Hepatocyte (in vitro differentiated cells): ENCODE measurements at regions not wholly inside any gene's neighbourhood (a gene's known extent, or its start where the extent isn't known, plus 50 kb on each side); places are given as distances from the start of the nearest gene placed in this dataset.
"Not testable (repeated sequence)": the region's sequence is repeated elsewhere in the genome, so short reads cannot be mapped to it uniquely, and the experiment has no call there.

Experiments used
- DNase-seq: peaks from one replicate; pipeline ENCODE4 v3.0.0-alpha.2; 2016; ENCODE audit warnings: low spot score
- H2AFZ ChIP-seq: fragments of 200-600 bp; sonication (generic); 2 replicates; pipeline ENCODE4 v1.6.0; 2016; ENCODE audit warnings: antibody characterized with exemption, mild to moderate bottlenecking
- H3K27ac ChIP-seq: fragments of 200-600 bp; sonication (generic); 2 replicates; pipeline ENCODE4 v1.5.1; 2016; ENCODE audit warnings: mild to moderate bottlenecking
- H3K27me3 ChIP-seq: fragments of 200-600 bp; sonication (generic); 2 replicates; pipeline ENCODE4 v1.6.1; 2016
- H3K36me3 ChIP-seq: fragments of 200-600 bp; sonication (generic); replicated peaks from 2 replicates; pipeline ENCODE4 v1.5.1; 2016; ENCODE audit warnings: low read depth; ENCODE audit not compliant: insufficient read depth
- H3K4me1 ChIP-seq: fragments of 200-600 bp; sonication (generic); 2 replicates; pipeline ENCODE4 v1.5.1; 2016; ENCODE audit warnings: mild to moderate bottlenecking, moderate library complexity; ENCODE audit not compliant: insufficient read depth
- H3K4me2 ChIP-seq: fragments of 200-600 bp; sonication (generic); 2 replicates; pipeline ENCODE4 v1.6.0; 2016
- H3K4me3 ChIP-seq: fragments of 200-600 bp; sonication (generic); 2 replicates; pipeline ENCODE4 v1.5.1; 2016; ENCODE audit warnings: mild to moderate bottlenecking
- H3K79me2 ChIP-seq: fragments of 200-600 bp; sonication (generic); 2 replicates; pipeline ENCODE4 v1.6.0; 2017; ENCODE audit warnings: mild to moderate bottlenecking
- H3K9me2 ChIP-seq: fragments of 200-600 bp; sonication (generic); replicated peaks from 2 replicates; pipeline ENCODE4 v1.6.0; 2017; ENCODE audit warnings: mild to moderate bottlenecking; ENCODE audit not compliant: insufficient read depth
- H3K9me3 ChIP-seq: fragments of 200-600 bp; sonication (generic); 2 replicates; pipeline ENCODE4 v1.5.1; 2016; ENCODE audit warnings: low read depth, mild to moderate bottlenecking
- H4K20me1 ChIP-seq: fragments of 200-600 bp; sonication (generic); 2 replicates; pipeline ENCODE4 v1.6.0; 2016; ENCODE audit warnings: mild to moderate bottlenecking; ENCODE audit not compliant: insufficient read depth, poor library complexity, severe bottlenecking
- CTCF ChIP-seq: fragments of 200-600 bp; sonication (generic); IDR thresholded peaks from 2 replicates; pipeline ENCODE4 v1.5.1; 2016; ENCODE audit warnings: antibody characterized with exemption, mild to moderate bottlenecking; ENCODE audit not compliant: poor library complexity
- EZH2 ChIP-seq: fragments of 200-600 bp; sonication (generic); IDR thresholded peaks from 2 replicates; pipeline ENCODE4 v1.6.1; 2016; ENCODE audit warnings: antibody characterized with exemption, mild to moderate bottlenecking, borderline replicate concordance
- EZH2phosphoT487 ChIP-seq: fragments of 200-600 bp; sonication (generic); IDR thresholded peaks from one replicate; pipeline ENCODE4 v1.6.1; 2018; ENCODE audit warnings: antibody characterized with exemption, mild to moderate bottlenecking, low read depth, moderate library complexity; ENCODE audit not compliant: unreplicated experiment, severe bottlenecking
- WGBS: methylation state at CpG from one replicate; pipeline ENCODE4 v1.1.6; 2016; ENCODE audit warnings: low lambda C conversion rate; ENCODE audit errors: missing lambda C conversion rate; 5-methylcytosine and 5-hydroxymethylcytosine counted together

GRCh38 chr9:103203172-103203571 lies 208.0 kb downstream of the CYLC2 start:
- Histone ChIP-seq H3K36me3 (no peaks in the 10 kb centered on the region), H3K4me1 (no peaks in the 10 kb centered on the region), H3K9me2 (no peaks in the 10 kb centered on the region), H3K9me3 (no peaks in the 10 kb centered on the region), H3K4me3 (no peak overlapping the region), H4K20me1 (no peaks in the 10 kb centered on the region), H3K27ac (no peak overlapping the region), H3K4me2 (no peak overlapping the region), H3K79me2 (no peaks in the 10 kb centered on the region), H3K27me3 (no peaks in the 10 kb centered on the region), H2AFZ (no peak overlapping the region)
- WGBS, result 79% methylated on average over 2 of the region's 2 CpGs
- TF ChIP-seq EZH2 (no peak), CTCF (no peak), EZH2phosphoT487 (no peak)
- no peak for DNase-seq

- H2AFZ ChIP-seq, H3K27ac ChIP-seq, H3K79me2 ChIP-seq, H3K4me2 ChIP-seq, H4K20me1 ChIP-seq, H3K27me3 ChIP-seq, H3K36me3 ChIP-seq, H3K9me2 ChIP-seq, H3K4me3 ChIP-seq, H3K4me1 ChIP-seq, H3K9me3 ChIP-seq, DNase-seq: not testable (repeated sequence)
- 54% methylated on average over 8 of the region's 8 CpGs for WGBS
Measured at GRCh38 chr9:103205881-103206585, 210.9 kb downstream of the CYLC2 start.

- DNase-seq, result no peak
- Histone ChIP-seq H3K4me1 (no peaks in the 10 kb centered on the region), H3K9me2 (no peaks in the 10 kb centered on the region), H3K36me3 (no peaks in the 10 kb centered on the region), H3K27ac (no peak overlapping the region), H3K9me3 (no peaks in the 10 kb centered on the region), H3K27me3 (no peaks in the 10 kb centered on the region), H3K4me3 (no peak overlapping the region), H3K4me2 (no peak overlapping the region), H2AFZ (no peak overlapping the region), H3K79me2 (no peaks in the 10 kb centered on the region), H4K20me1 (no peaks in the 10 kb centered on the region)
- WGBS, result 94% methylated on average over 3 of the region's 3 CpGs
- no peak for TF ChIP-seq EZH2phosphoT487
- no peak for TF ChIP-seq EZH2
- no peak for TF ChIP-seq CTCF
Measured at GRCh38 chr9:103210607-103211006, 215.5 kb downstream of the CYLC2 start.

GRCh38 chr9:103215197-103215596 lies 220.1 kb downstream of the CYLC2 start:
- Histone ChIP-seq H2AFZ (no peak overlapping the region), H3K4me1 (no peaks in the 10 kb centered on the region), H3K9me3 (no peaks in the 10 kb centered on the region), H3K9me2 (no peaks in the 10 kb centered on the region), H3K27ac (no peak overlapping the region), H3K4me2 (no peak overlapping the region), H3K79me2 (no peaks in the 10 kb centered on the region), H3K27me3 (no peaks in the 10 kb centered on the region), H4K20me1 (no peaks in the 10 kb centered on the region), H3K36me3 (no peaks in the 10 kb centered on the region), H3K4me3 (no peak overlapping the region)
- 67% methylated on average over 1 of the region's 1 CpG for WGBS
- DNase-seq, result no peak
- TF ChIP-seq EZH2, result no peak
- TF ChIP-seq CTCF, result no peak
- TF ChIP-seq EZH2phosphoT487, result no peak
